ENCODE measurements at regions not wholly inside any gene's neighbourhood (a gene's known extent, or its start where the extent isn't known, plus 50 kb on each side); places are given as distances from the start of the nearest gene placed in this dataset.

DNA sequence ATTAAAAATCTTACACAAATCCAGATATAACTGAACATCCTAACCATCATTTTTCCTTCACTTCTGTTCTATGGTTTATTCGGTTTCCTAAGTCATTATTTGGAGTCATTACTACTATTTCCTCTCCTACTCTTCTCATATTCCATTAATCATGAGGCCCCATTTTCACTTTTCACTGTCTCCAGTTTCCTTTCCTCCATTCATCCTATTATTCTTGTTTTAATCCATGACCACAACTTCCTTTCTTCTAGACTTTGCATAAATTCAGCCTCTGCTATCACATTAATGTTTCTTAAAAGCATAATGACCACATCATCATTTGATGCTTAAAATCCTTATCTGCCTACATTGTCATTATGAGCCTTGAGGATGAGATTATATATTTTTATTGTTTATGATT is 555.0 kb upstream of the NDST4 start:
- no TSS peak for BruUV-seq (replicated peaks)
- ATAC-seq = no peak
- in situ Hi-C loops (cut with HindIII; ENCODE audit: low pct_unique_long_range_greater_than_20kb, low sequenced_read_pairs) = no loop called here

DNA sequence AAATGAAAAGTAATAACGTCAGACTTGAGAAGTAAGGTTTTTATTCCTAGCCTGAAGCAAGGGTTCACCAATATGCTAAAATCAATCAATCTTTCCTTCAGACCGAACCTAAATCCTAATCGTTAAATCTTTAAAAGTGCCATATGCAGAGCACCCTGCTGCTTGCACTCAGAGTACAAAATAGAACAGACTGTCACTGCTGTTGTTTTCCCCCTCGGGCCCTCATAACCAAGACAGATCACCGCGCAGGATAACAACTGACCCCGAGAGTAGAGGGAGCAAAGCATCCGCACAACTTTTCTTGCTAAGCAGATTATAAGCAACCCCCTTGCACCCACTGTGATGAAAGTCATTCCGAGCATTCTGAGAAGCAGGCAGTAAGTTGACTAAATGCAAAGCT is 550.9 kb upstream of the NDST4 start:
- no peak overlapping the region for H3K27ac ChIP-seq (ENCODE audit: low read length)
- BruUV-seq (replicated peaks) = no TSS peak
- DNase-seq (ENCODE audit: low read depth, low spot score) (no peak), ATAC-seq (no peak)
- H3K9me3 ChIP-seq (ENCODE audit: control insufficient read depth, insufficient read depth, low read depth, low read length) = no peaks in the 10 kb centered on the region
- H3K36me3 ChIP-seq (ENCODE audit: control insufficient read depth, insufficient read depth, low read length) = no peaks in the 10 kb centered on the region
- intact Hi-C loops (cut with micrococcal nuclease; ENCODE audit: unreplicated experiment) (no loop called here), in situ Hi-C loops (cut with HindIII; ENCODE audit: low pct_unique_long_range_greater_than_20kb, low sequenced_read_pairs) (no loop called here)
- H3K27me3 ChIP-seq (ENCODE audit: control insufficient read depth, insufficient read depth, low read length) = no peaks in the 10 kb centered on the region
- ChIA-PET CTCF (no interaction called here), POLR2A (no interaction called here)
- TF ChIP-seq POLR2AphosphoS5 (IDR thresholded peaks at IDR 0.05; ENCODE audit: low read depth, low read length) (no peak), TCF7L2 (IDR thresholded peaks at IDR 0.05; ENCODE audit: low read depth, low read length) (no peak)
- H3K4me1 ChIP-seq (ENCODE audit: control insufficient read depth, insufficient read depth, low read length) = no peaks in the 10 kb centered on the region
- no peak overlapping the region for H3K4me3 ChIP-seq (ENCODE audit: low read depth in 2 of 2, low read length in 2 of 2)

More for the DNA sequence above, 555.0 kb upstream of the NDST4 start:
- H3K27ac ChIP-seq (ENCODE audit: low read length) = no peak overlapping the region
- H3K27me3 ChIP-seq (ENCODE audit: control insufficient read depth, insufficient read depth, low read length) = no peaks in the 10 kb centered on the region
- CTCF ChIA-PET = no interaction called here
- H3K9me3 ChIP-seq (ENCODE audit: control insufficient read depth, insufficient read depth, low read depth, low read length) = no peaks in the 10 kb centered on the region
- H3K36me3 ChIP-seq (ENCODE audit: control insufficient read depth, insufficient read depth, low read length) = no peaks in the 10 kb centered on the region
- intact Hi-C loops (cut with micrococcal nuclease; ENCODE audit: unreplicated experiment) = no loop called here
- TF ChIP-seq SIN3A (IDR thresholded peaks at IDR 0.05; ENCODE audit: borderline replicate concordance, insufficient read depth, low read depth, low read length) (no peak), TCF7L2 (IDR thresholded peaks at IDR 0.05; ENCODE audit: low read depth, low read length) (no peak)
- no peak overlapping the region for H3K4me3 ChIP-seq (ENCODE audit: low read depth in 2 of 2, low read length in 2 of 2)
- POLR2A ChIA-PET = no interaction called here
- DNase-seq (ENCODE audit: low read depth, low spot score) = no peak
- H3K4me1 ChIP-seq (ENCODE audit: control insufficient read depth, insufficient read depth, low read length) = no peaks in the 10 kb centered on the region

DNA sequence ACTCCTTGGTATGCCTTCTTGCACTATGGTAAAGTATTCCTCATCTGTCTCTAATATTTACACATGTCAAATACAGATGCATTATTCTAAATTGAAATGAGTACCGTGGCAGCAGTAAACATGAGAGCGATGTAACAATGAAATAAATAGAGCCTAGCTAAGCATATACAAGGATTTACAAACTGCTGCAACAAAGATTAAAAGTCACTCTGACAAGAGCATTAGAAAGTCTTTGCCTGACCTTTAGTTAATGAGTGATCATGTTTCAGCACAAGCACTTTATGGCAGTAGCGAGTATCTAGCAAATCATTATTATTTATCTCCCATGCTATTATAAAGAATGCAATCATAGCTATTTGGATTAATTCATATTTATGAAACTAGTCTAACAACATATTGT is 547.0 kb upstream of the NDST4 start:
- Histone ChIP-seq H3K4me1 (ENCODE audit: control insufficient read depth, insufficient read depth, low read length) (no peaks in the 10 kb centered on the region), H3K36me3 (ENCODE audit: control insufficient read depth, insufficient read depth, low read length) (no peaks in the 10 kb centered on the region), H3K4me3 (ENCODE audit: low read depth in 2 of 2, low read length in 2 of 2) (no peak overlapping the region), H3K27ac (ENCODE audit: low read length) (no peak overlapping the region), H3K27me3 (ENCODE audit: control insufficient read depth, insufficient read depth, low read length) (no peaks in the 10 kb centered on the region), H3K9me3 (ENCODE audit: control insufficient read depth, insufficient read depth, low read depth, low read length) (no peaks in the 10 kb centered on the region)
- ATAC-seq = no peak
- TF ChIP-seq, protein P1, sequence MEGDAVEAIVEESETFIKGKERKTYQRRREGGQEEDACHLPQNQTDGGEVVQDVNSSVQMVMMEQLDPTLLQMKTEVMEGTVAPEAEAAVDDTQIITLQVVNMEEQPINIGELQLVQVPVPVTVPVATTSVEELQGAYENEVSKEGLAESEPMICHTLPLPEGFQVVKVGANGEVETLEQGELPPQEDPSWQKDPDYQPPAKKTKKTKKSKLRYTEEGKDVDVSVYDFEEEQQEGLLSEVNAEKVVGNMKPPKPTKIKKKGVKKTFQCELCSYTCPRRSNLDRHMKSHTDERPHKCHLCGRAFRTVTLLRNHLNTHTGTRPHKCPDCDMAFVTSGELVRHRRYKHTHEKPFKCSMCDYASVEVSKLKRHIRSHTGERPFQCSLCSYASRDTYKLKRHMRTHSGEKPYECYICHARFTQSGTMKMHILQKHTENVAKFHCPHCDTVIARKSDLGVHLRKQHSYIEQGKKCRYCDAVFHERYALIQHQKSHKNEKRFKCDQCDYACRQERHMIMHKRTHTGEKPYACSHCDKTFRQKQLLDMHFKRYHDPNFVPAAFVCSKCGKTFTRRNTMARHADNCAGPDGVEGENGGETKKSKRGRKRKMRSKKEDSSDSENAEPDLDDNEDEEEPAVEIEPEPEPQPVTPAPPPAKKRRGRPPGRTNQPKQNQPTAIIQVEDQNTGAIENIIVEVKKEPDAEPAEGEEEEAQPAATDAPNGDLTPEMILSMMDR (IDR thresholded peaks at IDR 0.05) = no peak
- no peak for TF ChIP-seq POLR2AphosphoS5 (IDR thresholded peaks at IDR 0.05; ENCODE audit: low read depth, low read length)
- no peak for TF ChIP-seq TCF7L2 (IDR thresholded peaks at IDR 0.05; ENCODE audit: low read depth, low read length)
- TF ChIP-seq, protein P2, sequence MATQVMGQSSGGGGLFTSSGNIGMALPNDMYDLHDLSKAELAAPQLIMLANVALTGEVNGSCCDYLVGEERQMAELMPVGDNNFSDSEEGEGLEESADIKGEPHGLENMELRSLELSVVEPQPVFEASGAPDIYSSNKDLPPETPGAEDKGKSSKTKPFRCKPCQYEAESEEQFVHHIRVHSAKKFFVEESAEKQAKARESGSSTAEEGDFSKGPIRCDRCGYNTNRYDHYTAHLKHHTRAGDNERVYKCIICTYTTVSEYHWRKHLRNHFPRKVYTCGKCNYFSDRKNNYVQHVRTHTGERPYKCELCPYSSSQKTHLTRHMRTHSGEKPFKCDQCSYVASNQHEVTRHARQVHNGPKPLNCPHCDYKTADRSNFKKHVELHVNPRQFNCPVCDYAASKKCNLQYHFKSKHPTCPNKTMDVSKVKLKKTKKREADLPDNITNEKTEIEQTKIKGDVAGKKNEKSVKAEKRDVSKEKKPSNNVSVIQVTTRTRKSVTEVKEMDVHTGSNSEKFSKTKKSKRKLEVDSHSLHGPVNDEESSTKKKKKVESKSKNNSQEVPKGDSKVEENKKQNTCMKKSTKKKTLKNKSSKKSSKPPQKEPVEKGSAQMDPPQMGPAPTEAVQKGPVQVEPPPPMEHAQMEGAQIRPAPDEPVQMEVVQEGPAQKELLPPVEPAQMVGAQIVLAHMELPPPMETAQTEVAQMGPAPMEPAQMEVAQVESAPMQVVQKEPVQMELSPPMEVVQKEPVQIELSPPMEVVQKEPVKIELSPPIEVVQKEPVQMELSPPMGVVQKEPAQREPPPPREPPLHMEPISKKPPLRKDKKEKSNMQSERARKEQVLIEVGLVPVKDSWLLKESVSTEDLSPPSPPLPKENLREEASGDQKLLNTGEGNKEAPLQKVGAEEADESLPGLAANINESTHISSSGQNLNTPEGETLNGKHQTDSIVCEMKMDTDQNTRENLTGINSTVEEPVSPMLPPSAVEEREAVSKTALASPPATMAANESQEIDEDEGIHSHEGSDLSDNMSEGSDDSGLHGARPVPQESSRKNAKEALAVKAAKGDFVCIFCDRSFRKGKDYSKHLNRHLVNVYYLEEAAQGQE (IDR thresholded peaks at IDR 0.05; ENCODE audit: insufficient read depth in 1 of 2, low read depth in 2 of 2, low read length in 1 of 2) = no peak
- no peak for TF ChIP-seq SIN3A (IDR thresholded peaks at IDR 0.05; ENCODE audit: borderline replicate concordance, insufficient read depth, low read depth, low read length)
- no TSS peak for BruUV-seq (replicated peaks)
- CTCF ChIA-PET = no interaction called here
- no peak for DNase-seq (ENCODE audit: low read depth, low spot score)
- POLR2A ChIA-PET = no interaction called here
- intact Hi-C loops (cut with micrococcal nuclease; ENCODE audit: unreplicated experiment) (no loop called here), in situ Hi-C loops (cut with HindIII; ENCODE audit: low pct_unique_long_range_greater_than_20kb, low sequenced_read_pairs) (no loop called here)
